NCI-H460 (cell line): ENCODE measurements at regions not wholly inside any gene's neighbourhood (a gene's known extent, or its start where the extent isn't known, plus 50 kb on each side); places are given as distances from the start of the nearest gene placed in this dataset.
"Not testable (repeated sequence)": the region's sequence is repeated elsewhere in the genome, so short reads cannot be mapped to it uniquely, and the experiment has no call there.

Experiments
- DNase-seq: peaks from one replicate; pipeline ENCODE4 v3.0.0-alpha.2; 2016; ENCODE audit warnings: low read depth; ENCODE audit errors: extremely low read depth

- peak; percentile 8 for DNase-seq
Measured at GRCh38 chr7:19537942-19538401, 170.9 kb downstream of the POLR1F start.

- no peak for DNase-seq
Measured at GRCh38 chr7:19533266-19533665, 175.6 kb downstream of the POLR1F start.

- DNase-seq: no peak
Measured at GRCh38 chr7:19530852-19531251, 178.0 kb downstream of the POLR1F start.

- no peak for DNase-seq
Measured at GRCh38 chr7:19530261-19530660, 178.6 kb downstream of the POLR1F start.

GRCh38 chr7:19526639-19527038 is 182.2 kb downstream of the POLR1F start:
- no peak for DNase-seq

GRCh38 chr7:19522486-19522885 is 186.4 kb downstream of the POLR1F start:
- no peak for DNase-seq

- DNase-seq: no peak
Measured at GRCh38 chr7:19520392-19520791, 188.4 kb downstream of the POLR1F start.

GRCh38 chr7:19519443-19520021 is 189.3 kb downstream of the POLR1F start:
- DNase-seq: no peak

- DNase-seq: not testable (repeated sequence)
Measured at GRCh38 chr7:19517546-19517945, 191.3 kb downstream of the POLR1F start.

GRCh38 chr7:19508821-19509220 is 200.0 kb downstream of the POLR1F start:
- DNase-seq: no peak

GRCh38 chr7:19508124-19508523 is 200.7 kb downstream of the POLR1F start:
- no peak for DNase-seq

- peak; percentile 12 for DNase-seq
Measured at GRCh38 chr7:19491821-19492452, 216.9 kb downstream of the POLR1F start.

- no peak for DNase-seq
Measured at GRCh38 chr7:19491371-19491770, 217.5 kb downstream of the POLR1F start.

- no peak for DNase-seq
Measured at GRCh38 chr7:19489162-19489820, 219.5 kb downstream of the POLR1F start.

GRCh38 chr7:19488056-19488455 is 220.8 kb downstream of the POLR1F start:
- no peak for DNase-seq

GRCh38 chr7:19482628-19483027 is 226.2 kb downstream of the POLR1F start:
- no peak for DNase-seq

GRCh38 chr7:19480383-19480782 is 228.5 kb downstream of the POLR1F start:
- DNase-seq: no peak

GRCh38 chr7:19470031-19470430 is 238.8 kb downstream of the POLR1F start:
- DNase-seq: no peak

- DNase-seq: no peak
Measured at GRCh38 chr7:19465861-19466260, 243.0 kb downstream of the POLR1F start.

GRCh38 chr7:19464751-19465150 is 244.1 kb downstream of the POLR1F start:
- DNase-seq: no peak

- no peak for DNase-seq
Measured at GRCh38 chr7:19464241-19464640, 244.6 kb downstream of the POLR1F start.

- DNase-seq: no peak
Measured at GRCh38 chr7:19463581-19463980, 245.3 kb downstream of the POLR1F start.
